HG03571 (cell line): ENCODE measurements at regions not wholly inside any gene's neighbourhood (a gene's known extent, or its start where the extent isn't known, plus 50 kb on each side); places are given as distances from the start of the nearest gene placed in this dataset.
A peak's percentile ranks its signal among the peaks of the same experiment; 100 is the strongest.

Source experiments
- ATAC-seq: cut with Tn5 transposase; IDR thresholded peaks from one replicate; pipeline ENCODE4 v1.9.1; 2021; ENCODE audit not compliant: unreplicated experiment

DNA sequence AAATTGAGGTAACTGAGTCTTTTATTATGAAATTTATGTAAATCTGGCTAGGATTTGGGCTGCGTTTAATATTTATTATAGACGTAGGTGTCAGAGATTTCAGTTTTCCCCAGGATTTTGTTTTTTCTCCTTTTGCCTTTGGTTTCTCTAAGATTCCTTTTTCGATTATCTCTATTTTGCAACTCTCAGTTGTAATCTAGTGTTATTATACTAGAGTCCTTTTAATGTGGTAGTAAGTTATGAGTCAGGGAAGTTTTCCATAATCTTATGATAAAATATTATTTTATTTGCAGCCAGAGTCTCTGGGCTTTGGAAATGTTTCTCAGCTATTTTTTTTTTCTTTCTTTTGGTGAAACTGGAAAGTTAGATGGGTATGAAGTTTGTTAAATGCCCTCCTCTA, 1043.8 kb downstream of the PLA2G4A start:
- ATAC-seq = no peak

DNA sequence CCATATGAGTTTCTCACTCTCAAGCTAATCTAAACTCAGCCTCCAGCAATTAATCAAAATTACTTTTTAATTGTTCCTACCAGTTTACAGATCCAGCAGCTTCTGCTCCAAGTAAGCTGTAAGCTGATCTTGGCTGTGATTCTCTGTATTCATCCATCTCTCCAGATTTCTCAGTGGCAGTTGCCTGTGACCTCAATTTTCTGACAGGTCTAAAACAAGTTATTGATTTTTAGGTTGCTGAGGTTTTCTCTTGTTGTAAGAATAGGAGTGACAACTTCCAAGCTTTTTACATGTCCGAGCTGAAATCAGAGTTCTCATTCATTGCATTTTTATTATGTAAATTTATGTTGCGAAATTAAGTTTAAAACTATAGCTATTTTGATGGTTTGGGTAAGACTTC, 1044.4 kb downstream of the PLA2G4A start:
- no peak for ATAC-seq

DNA sequence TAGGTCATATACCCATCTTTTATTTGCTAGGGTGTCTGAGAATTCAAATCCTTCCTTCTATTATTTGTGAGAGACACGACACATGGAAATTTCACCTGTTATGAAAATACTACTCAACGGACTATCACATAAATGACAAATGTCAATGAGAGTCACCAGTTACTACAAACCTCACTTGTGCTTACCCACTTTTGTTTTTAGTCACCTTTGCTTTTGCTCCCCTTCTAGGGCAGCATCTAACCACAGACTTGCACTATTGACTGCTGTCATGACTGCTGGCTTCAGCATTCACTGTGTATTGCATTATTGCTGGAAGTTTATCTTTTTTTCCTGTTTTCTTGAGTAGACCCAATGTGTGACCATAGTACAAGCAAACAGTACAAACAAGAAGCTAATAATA, 1048.0 kb downstream of the PLA2G4A start:
- ATAC-seq = no peak

DNA sequence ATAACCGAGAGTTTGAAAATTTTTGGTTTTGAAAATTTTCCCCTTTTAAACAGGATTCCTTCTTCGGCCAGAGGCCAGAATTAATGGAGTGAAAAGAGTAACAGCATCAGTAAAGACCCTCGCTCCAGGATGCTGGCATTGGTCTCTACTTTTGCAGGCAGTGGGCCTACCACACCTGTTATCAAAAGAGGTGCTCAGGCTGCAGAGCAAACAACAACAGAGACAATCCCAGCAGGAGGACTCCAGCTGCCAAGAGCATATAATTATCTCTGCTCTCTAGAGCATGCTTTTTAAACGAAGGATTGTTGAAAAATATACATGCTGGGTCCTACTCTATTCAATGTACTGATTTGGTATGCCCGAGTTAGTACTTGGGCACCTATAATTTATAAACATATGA, 1048.5 kb downstream of the PLA2G4A start:
- no peak for ATAC-seq

DNA sequence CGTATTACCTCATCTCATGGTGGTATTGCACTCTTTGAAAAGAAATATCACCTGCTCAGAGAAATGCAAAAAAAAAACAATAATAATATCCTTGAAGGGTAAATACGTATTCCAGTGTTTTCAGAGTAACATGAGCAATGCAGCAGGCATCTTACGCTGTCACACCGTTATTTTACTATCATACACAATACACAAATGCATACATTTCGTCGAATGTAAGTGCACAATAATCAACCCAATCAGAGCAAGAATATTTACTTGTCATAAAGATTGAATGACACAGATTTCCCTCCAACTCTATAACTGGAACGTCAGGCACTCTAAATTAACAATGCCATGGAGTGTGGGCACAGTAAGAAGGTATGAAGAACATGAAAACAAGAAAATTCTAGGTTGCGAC, 1050.1 kb downstream of the PLA2G4A start:
- no peak for ATAC-seq

DNA sequence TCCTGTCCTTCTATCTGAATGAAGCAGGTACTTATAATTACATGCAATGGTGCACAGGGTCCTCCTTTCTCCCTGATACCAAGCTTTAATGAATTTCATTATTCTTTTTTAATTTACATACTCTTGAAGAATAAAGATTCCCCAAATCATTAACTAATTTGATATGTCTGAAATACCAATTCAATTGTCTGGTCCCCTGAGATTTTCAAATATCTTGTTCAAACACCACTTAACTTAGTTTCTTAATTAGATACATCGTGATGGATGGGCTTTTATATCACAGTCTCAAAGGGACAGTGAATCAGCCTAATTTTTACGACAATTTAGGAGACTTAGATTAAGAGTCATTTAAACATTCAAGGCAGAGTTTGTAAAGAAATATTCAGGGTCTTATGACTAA, 1054.6 kb downstream of the PLA2G4A start:
- ATAC-seq = no peak

DNA sequence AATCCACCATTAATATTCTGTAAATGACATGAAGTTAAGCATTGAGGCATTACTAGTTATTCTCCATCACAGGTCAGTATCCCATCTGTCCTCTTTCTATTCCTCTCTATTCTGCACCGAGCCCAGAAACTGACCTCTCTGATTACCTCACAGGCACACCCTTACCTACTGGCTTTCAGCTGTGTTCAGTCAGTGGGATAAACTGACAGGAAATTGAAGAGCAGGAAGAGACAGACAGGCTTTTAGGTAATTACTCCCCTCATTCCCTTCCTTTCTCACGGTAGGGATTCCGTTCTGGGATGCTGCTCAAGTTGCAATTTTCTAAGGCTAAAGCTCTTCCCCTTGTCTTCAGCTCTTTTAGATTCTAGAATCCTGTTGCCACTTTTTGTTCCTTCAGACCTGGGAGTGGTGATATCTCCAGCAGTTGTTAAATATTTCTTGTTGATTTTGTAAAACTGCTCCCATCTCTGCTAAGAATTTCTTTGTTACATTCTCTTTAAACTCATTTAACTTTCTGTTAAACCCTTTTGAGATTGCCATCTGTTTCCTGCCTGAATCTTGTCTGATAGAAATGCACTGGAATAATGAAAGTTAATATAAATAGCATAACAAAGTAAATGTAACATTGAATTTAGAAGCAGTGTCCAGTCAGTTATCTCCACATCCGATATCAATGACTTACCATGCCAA, 1063.4 kb downstream of the PLA2G4A start:
- no peak for ATAC-seq

DNA sequence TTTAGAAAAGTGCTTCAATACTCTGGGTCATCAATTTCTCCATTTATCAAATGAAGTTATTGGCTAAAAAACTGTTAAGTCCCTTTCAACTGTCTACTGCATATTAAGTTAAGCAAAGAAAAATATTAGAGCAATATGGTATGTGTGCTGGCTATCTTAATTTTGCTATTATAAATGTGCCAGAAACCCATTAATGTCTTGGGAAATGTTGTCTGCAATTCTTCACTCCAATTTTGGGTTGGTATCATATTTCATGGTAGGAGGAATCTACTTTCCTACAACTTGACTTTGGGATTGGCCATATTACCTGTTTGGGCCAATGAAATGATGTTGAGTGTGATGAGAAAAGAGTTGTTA, 1063.9 kb downstream of the PLA2G4A start:
- no peak for ATAC-seq

DNA sequence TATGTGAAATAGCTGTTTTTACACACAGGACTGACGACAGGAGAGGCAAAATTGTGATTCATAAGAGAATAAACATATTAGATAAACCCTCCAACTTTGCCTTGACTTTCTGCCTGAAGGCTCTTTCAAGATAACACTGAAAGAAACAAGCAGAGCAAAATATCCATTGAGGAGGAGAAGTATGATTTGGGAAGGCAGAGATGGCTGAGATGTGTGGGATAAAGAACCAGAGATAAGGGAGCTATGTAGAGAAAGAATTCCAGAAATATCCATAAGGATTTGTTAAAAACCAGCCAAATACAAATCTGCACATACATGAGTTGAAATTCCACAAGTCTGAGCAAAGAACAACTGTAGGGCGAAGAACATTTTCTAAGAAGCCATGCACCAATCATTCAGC, 1064.7 kb downstream of the PLA2G4A start:
- no peak for ATAC-seq

DNA sequence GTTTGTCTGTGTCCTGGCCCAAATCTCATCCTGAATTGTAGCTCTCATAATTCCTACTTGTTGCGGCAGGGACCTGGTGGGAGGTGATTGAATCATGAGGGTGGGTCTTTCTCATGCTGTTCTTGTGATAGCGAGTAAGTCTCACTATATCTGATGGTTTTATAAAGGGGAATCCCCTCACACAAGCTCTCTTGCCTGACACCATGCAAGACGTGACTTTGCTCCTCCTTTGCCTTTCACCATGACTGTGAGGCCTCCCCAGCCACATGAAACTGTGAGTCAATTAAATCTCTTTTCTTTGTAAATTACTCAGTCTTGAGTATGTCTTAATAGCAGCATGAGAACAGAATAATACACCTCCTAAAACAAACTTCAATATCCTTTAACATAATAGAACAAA, 1065.6 kb downstream of the PLA2G4A start:
- ATAC-seq = no peak

DNA sequence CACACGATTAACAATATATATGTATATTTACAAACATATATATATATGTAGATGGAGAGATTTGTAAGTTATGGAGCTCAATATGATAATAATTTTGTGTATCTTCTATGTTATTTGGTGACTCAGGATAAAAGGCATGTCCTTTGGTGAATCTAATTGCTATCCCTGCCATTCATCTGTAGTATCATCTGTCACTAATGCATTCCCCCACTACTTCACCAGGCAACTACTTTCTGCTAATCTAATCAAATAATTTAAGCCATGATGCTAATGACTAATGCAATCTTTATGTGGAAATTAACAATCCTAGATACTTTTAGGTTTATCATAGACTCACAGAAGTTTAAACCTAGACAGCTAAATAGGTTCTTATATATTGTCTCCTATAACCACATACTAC, 1074.5 kb downstream of the PLA2G4A start:
- no peak for ATAC-seq

DNA sequence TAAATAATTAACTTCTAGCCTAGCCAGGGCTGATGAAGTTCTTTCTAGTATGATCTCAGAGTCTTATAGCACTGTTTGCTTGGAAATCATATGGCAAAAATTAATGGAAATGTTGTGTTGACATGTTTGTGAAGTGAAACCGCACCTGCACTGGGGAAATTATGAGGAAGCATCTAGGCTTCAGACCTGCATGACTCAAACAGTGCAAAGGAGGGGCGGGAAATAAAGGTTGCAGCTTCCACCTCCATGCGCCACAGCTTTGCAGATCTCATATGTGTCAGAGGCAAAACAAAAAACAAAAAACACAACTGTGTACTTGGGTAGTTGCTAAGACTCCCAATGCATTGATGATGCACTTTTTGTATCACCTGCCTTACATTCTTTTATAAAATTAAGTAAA, 1080.6 kb downstream of the PLA2G4A start:
- no peak for ATAC-seq

DNA sequence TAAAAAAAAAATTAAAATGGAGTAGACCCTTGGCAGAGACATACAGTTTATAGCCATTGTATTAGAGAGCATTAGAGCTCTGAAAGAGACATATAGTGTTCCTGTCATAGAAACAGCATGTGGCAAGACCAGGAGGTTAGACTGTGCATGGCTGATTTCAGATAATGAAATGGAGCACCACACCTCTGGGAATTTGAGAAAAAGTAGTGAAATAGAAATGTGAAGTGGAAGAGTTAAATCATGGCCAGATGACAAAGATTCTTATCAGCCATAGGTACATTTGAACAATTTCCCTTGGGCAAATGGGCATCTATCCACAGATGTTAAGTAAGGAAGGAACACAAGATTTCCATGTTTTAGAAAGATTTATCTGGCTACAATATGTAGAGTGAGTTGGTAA, 1083.1 kb downstream of the PLA2G4A start:
- ATAC-seq = no peak

DNA sequence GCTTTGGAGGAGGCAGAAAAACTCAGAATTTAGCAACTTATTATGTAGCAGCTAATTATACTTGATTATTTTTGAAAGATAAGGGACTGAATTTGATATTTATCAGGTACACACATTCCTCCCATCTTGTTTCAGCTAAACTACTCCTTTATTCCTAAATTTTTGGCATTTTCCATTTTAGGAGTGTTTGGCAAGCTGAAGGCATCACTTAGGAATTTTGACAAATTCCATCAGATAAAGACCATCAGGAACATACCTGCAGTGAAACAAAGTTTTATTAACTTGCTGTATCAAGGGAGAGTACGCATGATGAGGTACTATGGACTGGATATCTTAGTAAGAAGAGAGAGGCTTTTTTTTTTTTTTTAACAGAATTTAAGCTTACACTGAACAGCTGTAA, 1092.2 kb downstream of the PLA2G4A start:
- ATAC-seq = no peak

DNA sequence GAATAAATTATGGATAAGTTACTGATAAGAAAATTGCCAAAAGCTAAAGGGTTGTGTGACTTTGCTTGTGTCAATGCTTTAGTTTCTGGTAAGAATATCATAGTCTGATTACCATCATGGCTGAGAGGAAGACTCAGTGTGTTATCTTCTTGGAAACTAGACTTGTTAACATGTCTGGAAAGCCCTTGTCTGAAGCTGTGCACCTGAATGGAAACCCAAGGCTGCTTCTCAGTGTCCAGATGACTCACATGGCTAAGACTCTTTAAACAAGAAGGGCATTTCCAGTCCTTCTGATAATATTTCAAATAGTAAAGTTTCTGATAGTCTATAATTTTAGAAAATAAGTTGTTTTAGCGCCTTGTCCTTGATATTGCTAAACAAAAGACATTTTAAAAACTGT, 1092.7 kb downstream of the PLA2G4A start:
- ATAC-seq = no peak

DNA sequence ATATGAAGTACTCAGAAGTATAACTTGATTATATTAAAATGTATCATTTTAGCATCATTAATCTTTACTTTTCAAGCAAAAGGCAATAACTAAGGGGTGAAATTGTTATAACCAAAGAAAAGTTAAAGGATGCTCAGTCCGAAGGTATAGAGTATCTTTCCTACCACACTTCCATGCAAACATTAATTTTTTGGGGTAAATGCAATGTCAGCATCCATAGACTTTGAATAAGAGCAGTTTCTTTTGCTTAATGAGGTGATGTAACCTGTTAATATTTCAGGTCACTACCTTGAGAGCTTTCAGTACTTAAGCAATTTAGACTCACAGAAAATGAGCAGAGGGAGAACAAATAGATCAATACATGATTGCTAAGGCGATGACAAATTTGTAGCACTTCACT, 1093.5 kb downstream of the PLA2G4A start:
- ATAC-seq = no peak

DNA sequence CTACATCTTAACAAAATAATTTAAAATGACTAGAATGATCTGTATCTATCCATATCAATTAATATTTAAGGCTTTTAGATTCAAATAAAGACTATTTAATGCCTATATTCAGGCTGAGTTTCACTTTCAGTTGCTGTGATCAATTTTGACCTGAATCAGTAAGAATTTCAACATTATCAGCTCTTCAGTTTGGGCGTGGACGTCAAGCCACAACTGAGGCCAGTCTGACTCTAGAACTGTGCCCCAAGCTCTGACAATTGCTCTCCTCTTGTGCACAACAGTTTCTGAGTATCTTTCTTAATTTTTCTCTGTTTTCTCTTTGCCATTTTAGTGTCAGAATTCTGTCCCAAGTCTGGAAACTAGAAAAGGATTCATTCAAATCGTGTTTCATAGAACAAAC, 1095.5 kb downstream of the PLA2G4A start:
- ATAC-seq = no peak

DNA sequence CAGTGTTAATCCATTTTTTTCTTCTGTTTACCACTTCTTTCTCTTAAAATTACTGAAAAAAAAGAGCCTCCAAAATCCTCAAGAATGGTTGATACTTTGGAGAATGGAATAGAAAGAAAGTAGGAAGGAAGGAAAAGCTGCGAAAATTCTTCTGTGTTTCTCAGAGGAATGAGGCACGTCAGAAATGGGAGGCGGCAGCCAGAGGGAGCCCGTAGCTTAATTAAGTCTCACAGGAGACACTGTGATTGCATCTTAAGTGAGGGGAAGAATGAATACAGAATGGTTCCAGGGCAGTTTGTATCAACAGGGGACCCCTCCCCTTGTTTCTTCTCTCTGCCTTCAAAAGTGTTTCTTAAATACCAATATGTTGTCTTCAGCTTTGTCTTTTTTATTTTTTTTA, 1099.5 kb downstream of the PLA2G4A start:
- ATAC-seq = peak; percentile 51

DNA sequence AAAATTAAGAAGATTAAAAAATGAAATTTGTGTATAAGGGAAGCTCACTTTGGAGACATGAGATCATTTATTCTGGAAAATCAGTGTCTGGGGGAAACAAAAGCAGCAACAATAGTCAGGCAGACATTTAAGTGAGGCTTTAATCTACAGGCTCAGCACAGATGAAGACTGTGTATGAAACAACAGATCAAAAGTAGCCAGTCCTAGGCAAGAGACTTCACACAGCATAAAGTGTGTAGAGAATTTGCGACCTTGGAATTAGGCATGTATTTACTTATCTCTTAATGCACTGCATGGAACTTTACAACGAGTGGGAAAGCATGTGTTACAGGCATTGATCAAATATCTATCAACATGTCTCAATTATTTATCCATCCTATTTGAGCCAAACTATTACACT, 1099.9 kb downstream of the PLA2G4A start:
- ATAC-seq = no peak

DNA sequence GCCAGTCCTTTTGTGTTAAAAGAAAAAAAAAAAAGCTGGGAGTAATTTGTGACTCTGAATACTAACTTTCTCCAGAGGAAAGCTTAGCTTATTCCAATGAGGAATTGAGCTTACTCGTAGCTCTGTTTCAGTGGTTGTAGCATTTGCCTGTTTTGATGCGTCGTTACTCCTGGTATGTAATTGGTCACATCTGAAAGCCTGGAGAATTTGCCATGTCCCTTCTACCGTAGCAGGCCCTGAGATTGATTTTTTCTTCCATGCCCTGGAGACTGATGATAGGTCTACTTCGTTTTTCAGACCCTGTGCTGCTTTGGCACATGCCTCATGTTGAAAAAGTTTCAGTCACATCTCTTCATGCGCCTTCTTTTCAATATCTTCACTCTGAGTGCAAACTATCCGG, 1103.0 kb downstream of the PLA2G4A start:
- ATAC-seq = no peak

DNA sequence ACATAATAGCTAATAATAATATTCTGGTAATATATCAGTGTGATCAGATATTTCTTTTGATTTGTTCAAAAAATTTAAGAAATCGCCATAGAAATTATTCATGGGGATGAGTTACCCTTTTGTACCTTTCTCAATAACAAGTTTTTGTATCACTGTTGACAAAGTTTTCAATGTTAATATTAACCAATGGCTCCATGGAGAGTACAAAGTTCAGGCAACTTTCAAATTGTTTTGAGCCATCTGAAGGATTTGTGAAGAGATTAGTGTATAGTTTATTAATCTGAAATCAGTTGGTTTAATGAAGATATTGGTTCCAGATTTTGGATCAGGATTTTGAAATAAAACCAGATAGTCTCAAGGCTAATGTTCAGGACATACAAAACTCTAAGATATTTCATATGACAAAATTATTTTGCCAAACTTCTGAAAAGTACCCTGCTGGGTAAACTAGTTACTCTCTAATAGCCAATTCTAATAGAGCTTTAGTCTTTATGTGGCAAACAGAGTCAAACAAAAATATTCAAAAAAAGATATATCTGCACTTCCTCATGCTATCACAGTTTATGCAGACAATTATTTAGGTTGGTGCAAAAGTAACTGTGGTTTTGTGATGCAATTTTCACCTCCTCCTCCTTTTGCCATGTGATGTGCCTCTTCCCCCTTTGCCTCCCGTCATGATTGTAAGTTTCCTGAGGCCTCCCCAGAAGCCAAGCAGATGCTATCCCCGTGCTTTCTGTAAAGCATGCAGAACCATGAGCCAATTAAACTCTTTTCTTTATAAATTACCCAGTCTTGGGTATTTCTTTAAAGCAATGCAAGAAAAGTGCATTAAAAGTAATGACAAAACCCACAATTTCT, 1105.0 kb downstream of the PLA2G4A start:
- ATAC-seq = no peak

DNA sequence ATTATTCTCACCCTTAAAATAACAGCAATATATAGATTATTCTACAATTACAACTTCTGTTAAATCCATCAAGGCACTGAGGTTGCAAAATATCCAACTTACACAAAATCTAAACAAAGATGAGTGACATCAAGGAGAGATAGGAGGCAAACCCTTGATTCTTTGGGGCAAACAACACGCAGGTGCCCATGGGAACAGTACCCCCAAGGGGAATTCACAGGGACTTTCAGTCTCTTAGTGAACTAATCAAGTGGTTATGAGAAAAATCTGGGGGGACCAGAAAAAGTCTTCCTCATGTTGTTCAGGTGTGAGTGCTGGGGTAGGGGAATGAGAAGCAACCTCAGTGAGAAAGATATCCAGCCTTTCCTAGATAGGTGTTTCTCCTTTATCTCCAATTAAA, 1107.9 kb downstream of the PLA2G4A start:
- ATAC-seq = no peak

DNA sequence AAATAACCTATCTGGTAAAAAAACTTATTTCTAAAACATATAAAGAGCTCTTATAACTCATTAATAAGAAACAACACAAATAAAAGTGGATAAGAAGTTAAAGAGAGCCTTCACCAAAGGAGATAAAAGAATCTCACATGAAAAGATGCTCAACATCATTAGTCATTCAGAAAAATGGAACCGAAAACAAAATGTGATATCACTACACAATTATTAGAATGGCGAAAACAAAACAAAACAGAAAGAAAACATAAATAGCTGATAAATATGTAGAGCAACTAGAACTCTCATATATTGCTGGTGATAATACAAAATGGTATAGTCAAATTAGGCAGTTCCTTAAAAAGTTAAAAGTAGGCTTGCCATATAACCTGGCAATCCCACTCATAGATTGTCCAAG, 1109.3 kb downstream of the PLA2G4A start:
- no peak for ATAC-seq
